OCI-LY7 (cell line): ENCODE measurements at regions not wholly inside any gene's neighbourhood (a gene's known extent, or its start where the extent isn't known, plus 50 kb on each side); places are given as distances from the start of the nearest gene placed in this dataset.

Source experiments
- EZH2phosphoT487 ChIP-seq: fragments of 200-600 bp; sonication (generic); IDR thresholded peaks from 2 replicates; pipeline ENCODE4 v1.6.1; 2018; ENCODE audit warnings: low read depth, borderline replicate concordance, mild to moderate bottlenecking, mixed run types, antibody characterized with exemption, low read length, moderate library complexity, mixed read lengths
- TF ChIP-seq, protein P1 (sequence below): fragments of 200-600 bp; sonication (generic); conservative IDR thresholded peaks from 2 replicates; pipeline ENCODE4 v1.5.1; 2014; ENCODE audit warnings: mild to moderate bottlenecking, antibody characterized with exemption, low read length, moderate library complexity, mixed read lengths

GRCh38 chrX:121259170-121259569 is 211.8 kb downstream of the GLUD2 start:
- TF ChIP-seq, protein P1, sequence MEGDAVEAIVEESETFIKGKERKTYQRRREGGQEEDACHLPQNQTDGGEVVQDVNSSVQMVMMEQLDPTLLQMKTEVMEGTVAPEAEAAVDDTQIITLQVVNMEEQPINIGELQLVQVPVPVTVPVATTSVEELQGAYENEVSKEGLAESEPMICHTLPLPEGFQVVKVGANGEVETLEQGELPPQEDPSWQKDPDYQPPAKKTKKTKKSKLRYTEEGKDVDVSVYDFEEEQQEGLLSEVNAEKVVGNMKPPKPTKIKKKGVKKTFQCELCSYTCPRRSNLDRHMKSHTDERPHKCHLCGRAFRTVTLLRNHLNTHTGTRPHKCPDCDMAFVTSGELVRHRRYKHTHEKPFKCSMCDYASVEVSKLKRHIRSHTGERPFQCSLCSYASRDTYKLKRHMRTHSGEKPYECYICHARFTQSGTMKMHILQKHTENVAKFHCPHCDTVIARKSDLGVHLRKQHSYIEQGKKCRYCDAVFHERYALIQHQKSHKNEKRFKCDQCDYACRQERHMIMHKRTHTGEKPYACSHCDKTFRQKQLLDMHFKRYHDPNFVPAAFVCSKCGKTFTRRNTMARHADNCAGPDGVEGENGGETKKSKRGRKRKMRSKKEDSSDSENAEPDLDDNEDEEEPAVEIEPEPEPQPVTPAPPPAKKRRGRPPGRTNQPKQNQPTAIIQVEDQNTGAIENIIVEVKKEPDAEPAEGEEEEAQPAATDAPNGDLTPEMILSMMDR, result no peak
- TF ChIP-seq EZH2phosphoT487, result no peak
